ENCODE measurements at regions not wholly inside any gene's neighbourhood (a gene's known extent, or its start where the extent isn't known, plus 50 kb on each side); places are given as distances from the start of the nearest gene placed in this dataset.

GRCh38 chr3:27630885-27631284 lies 91.2 kb downstream of the EOMES start:
- H3K9ac ChIP-seq (replicated peaks in 1 of 4; ENCODE audit: extremely low read depth in 1 of 4, low read depth in 3 of 4, low read length in 3 of 4): no peak overlapping the region
- H3K9me3 ChIP-seq (ENCODE audit: insufficient read depth in 2 of 2, low read depth in 1 of 2, low read length in 1 of 2): no peaks in the 10 kb centered on the region
- WGBS, 2 experiments (ENCODE audit: extremely low coverage in 1 of 2, insufficient coverage in 1 of 2, insufficient read length in 1 of 2, insufficient replicate concordance in 2 of 2, low coverage in 1 of 2, low lambda C conversion rate in 2 of 2, missing lambda C conversion rate in 1 of 2): 86% methylated on average over 4 of the region's 4 CpGs; no CpG with 5 or more reads in 1 of the 2 experiments
- no peak overlapping the region for H2AFZ ChIP-seq (ENCODE audit: low read length)
- H3K4me2 ChIP-seq (ENCODE audit: insufficient read depth in 1 of 2, low read depth in 2 of 2, low read length in 2 of 2): no peak overlapping the region
- no peak overlapping the region for H2BK120ac ChIP-seq (replicated peaks; ENCODE audit: low read depth, low read length)
- no peaks in the 10 kb centered on the region for H3K27me3 ChIP-seq (replicated peaks in 1 of 4; ENCODE audit: control insufficient read depth in 3 of 4, extremely low read depth in 1 of 4, insufficient read depth in 3 of 4, low read length in 3 of 4)
- H3K79me1 ChIP-seq (ENCODE audit: low read depth, low read length): no peaks in the 10 kb centered on the region
- no peak overlapping the region for H3K56ac ChIP-seq (replicated peaks; ENCODE audit: insufficient read length, low read depth, low read length)
- no peak overlapping the region for H3K4ac ChIP-seq (replicated peaks; ENCODE audit: insufficient read length, low read depth, low read length)
- no peaks in the 10 kb centered on the region; a peak in 1 of 7 replicates for H3K4me1 ChIP-seq (replicated peaks in 1 of 4; ENCODE audit: control insufficient read depth in 3 of 4, insufficient read depth in 4 of 4, low read length in 3 of 4)
- ChIA-PET POLR2A (ENCODE audit: partially characterized antibody) (no interaction called here), CTCF (ENCODE audit: partially characterized antibody) (interaction anchor here (0.9 kb wide), 1 partner anchor 11 kb away, joined by 3 read pairs; no protein-coding TSS in a partner anchor)
- no peak overlapping the region for H3K27ac ChIP-seq (ENCODE audit: low read depth, low read length)
- H2BK5ac ChIP-seq (ENCODE audit: low read depth, low read length): no peak overlapping the region
- H2BK12ac ChIP-seq (ENCODE audit: low read depth, low read length): no peak overlapping the region
- H4K8ac ChIP-seq (ENCODE audit: extremely low read depth, insufficient read depth, low read length): no peak overlapping the region
- no peak overlapping the region for H4K5ac ChIP-seq (ENCODE audit: insufficient read length, low read depth, low read length)
- no peak overlapping the region for H2AK5ac ChIP-seq (ENCODE audit: low read depth, low read length)
- no peaks in the 10 kb centered on the region for H4K20me1 ChIP-seq (replicated peaks in 1 of 2; ENCODE audit: control insufficient read depth in 1 of 2, insufficient read depth in 2 of 2, low read length in 2 of 2)
- no peak overlapping the region for H2BK15ac ChIP-seq (ENCODE audit: low read length)
- H3K18ac ChIP-seq (ENCODE audit: extremely low read depth, low read length): no peak overlapping the region
- TF ChIP-seq CHD1 (IDR thresholded peaks at IDR 0.05; ENCODE audit: low read depth, low read length) (no peak), TAF1 (IDR thresholded peaks at IDR 0.05; ENCODE audit: low read depth, low read length) (no peak), RXRA (IDR thresholded peaks at IDR 0.05; ENCODE audit: insufficient read depth, low read depth, low read length) (no peak), POLR2AphosphoS5 (IDR thresholded peaks at IDR 0.05; ENCODE audit: low read depth, low read length) (no peak), KDM5A (IDR thresholded peaks at IDR 0.05; ENCODE audit: low read length) (no peak)
- no peaks in the 10 kb centered on the region for H3K36me3 ChIP-seq (ENCODE audit: control insufficient read depth in 2 of 4, insufficient read depth in 4 of 4, low read length in 3 of 4)
- no peak overlapping the region for H3K4me3 ChIP-seq (ENCODE audit: extremely low read depth in 1 of 4, insufficient read depth in 2 of 4, low read depth in 3 of 4, low read length in 4 of 4)
- DNase-seq (ENCODE audit: low read depth in 1 of 2, low spot score in 2 of 2): no peak
- H2BK20ac ChIP-seq (ENCODE audit: low read length): no peak overlapping the region
- no peak for FAIRE-seq
- H3K79me2 ChIP-seq (ENCODE audit: control insufficient read depth in 1 of 2, insufficient read depth in 2 of 2, low read length in 2 of 2): no peaks in the 10 kb centered on the region
- H3K14ac ChIP-seq (ENCODE audit: insufficient read length): no peak overlapping the region
- H3K23me2 ChIP-seq (ENCODE audit: low read depth, low read length): no peaks in the 10 kb centered on the region; the same call in 1 of the 2 replicates
- no peak overlapping the region for H4K91ac ChIP-seq (replicated peaks; ENCODE audit: insufficient read length, low read length)
- no peak overlapping the region for H3K23ac ChIP-seq (ENCODE audit: insufficient read length)

Measured in H1 (cell line).